NB4 (cell line): ENCODE measurements at regions not wholly inside any gene's neighbourhood (a gene's known extent, or its start where the extent isn't known, plus 50 kb on each side); places are given as distances from the start of the nearest gene placed in this dataset.

Experiments
- POLR2A ChIP-seq: IDR thresholded peaks from 2 replicates; pipeline ENCODE4 v1.6.1; 2011; ENCODE audit warnings: mild to moderate bottlenecking; ENCODE audit not compliant: insufficient read length; ENCODE audit errors: extremely low read depth
- TF ChIP-seq, protein P1 (sequence below): IDR thresholded peaks from one replicate; pipeline ENCODE4 v1.5.1; 2012; ENCODE audit warnings: low read depth, low read length
- TF ChIP-seq, protein P2 (sequence below): IDR thresholded peaks from 2 replicates; pipeline ENCODE4 v1.6.1; 2011; ENCODE audit warnings: low read depth, low read length

DNA sequence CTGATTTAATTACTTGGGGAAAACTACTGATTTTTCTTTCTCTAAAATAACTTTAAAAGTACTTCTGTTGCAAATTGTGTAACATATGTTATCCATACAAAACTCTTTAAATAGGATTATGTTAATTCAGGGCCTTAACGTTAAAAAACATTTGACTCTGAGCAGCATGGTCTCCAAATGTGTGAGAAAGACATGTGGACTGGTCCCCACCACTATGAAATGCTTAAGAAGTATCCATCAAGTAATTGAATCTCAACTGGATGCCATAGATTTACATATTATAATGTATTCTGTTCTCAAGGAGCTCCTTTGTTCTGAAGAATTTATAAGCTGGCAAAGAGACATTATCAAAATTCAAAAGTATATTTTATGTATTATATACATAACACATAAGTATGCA lies 130.8 kb upstream of the HEY2 start:
- TF ChIP-seq, protein P1, sequence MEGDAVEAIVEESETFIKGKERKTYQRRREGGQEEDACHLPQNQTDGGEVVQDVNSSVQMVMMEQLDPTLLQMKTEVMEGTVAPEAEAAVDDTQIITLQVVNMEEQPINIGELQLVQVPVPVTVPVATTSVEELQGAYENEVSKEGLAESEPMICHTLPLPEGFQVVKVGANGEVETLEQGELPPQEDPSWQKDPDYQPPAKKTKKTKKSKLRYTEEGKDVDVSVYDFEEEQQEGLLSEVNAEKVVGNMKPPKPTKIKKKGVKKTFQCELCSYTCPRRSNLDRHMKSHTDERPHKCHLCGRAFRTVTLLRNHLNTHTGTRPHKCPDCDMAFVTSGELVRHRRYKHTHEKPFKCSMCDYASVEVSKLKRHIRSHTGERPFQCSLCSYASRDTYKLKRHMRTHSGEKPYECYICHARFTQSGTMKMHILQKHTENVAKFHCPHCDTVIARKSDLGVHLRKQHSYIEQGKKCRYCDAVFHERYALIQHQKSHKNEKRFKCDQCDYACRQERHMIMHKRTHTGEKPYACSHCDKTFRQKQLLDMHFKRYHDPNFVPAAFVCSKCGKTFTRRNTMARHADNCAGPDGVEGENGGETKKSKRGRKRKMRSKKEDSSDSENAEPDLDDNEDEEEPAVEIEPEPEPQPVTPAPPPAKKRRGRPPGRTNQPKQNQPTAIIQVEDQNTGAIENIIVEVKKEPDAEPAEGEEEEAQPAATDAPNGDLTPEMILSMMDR = no peak
- no peak for TF ChIP-seq POLR2A
- TF ChIP-seq, protein P2, sequence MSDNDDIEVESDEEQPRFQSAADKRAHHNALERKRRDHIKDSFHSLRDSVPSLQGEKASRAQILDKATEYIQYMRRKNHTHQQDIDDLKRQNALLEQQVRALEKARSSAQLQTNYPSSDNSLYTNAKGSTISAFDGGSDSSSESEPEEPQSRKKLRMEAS = no peak
